ENCODE measurements at regions not wholly inside any gene's neighbourhood (a gene's known extent, or its start where the extent isn't known, plus 50 kb on each side); places are given as distances from the start of the nearest gene placed in this dataset.

- TF ChIP-seq ZNF362 (tag by site-specific recombination; IDR thresholded peaks at IDR 0.05), result no peak
- no peak for TF ChIP-seq ZNF398 (tag by site-specific recombination; IDR thresholded peaks at IDR 0.05)
- TF ChIP-seq ZSCAN23 (tag by site-specific recombination; IDR thresholded peaks at IDR 0.05), result no peak
- TF ChIP-seq GFI1B (tag by site-specific recombination; IDR thresholded peaks at IDR 0.05), result no peak
- no peak for TF ChIP-seq ZNF18 (tag by site-specific recombination; IDR thresholded peaks at IDR 0.05)
- no peak for TF ChIP-seq ZNF146 (tag by site-specific recombination; IDR thresholded peaks at IDR 0.05)
- TF ChIP-seq ZNF138 (tag by site-specific recombination; IDR thresholded peaks at IDR 0.05; ENCODE audit: borderline replicate concordance), result no peak
These were observed 171.5 kb upstream of the GRIK2 start (continued) for GRCh38 chr6:101222007-101222406.

GRCh38 chr6:101224751-101225150 lies 168.8 kb upstream of the GRIK2 start:
- Histone ChIP-seq H3K27ac (ENCODE audit: extremely low read depth, low read depth, low read length) (no peak overlapping the region), H3K9me3 (ENCODE audit: control insufficient read depth, insufficient read depth, low read depth, low read length) (no peaks in the 10 kb centered on the region), H3K4me3 (ENCODE audit: low read depth, low read length) (no peak overlapping the region), H3K36me3 (ENCODE audit: control insufficient read depth in 2 of 2, insufficient read depth in 1 of 2, low read length in 2 of 2) (no peaks in the 10 kb centered on the region), H3K4me1 (ENCODE audit: control insufficient read depth, insufficient read depth, low read length) (no peaks in the 10 kb centered on the region)
- ChIA-PET POLR2A (no interaction called here), CTCF (interaction anchor here (0.7 kb wide), 1 partner anchor 17 kb away, joined by 3 read pairs; no protein-coding TSS in a partner anchor)
- TF ChIP-seq ZNF391 (tag by site-specific recombination; IDR thresholded peaks at IDR 0.05; ENCODE audit: borderline replicate concordance, low read depth), result no peak
- no peak for TF ChIP-seq ZSCAN5A (tag by site-specific recombination; IDR thresholded peaks at IDR 0.05)
- TF ChIP-seq ZNF274 (IDR thresholded peaks at IDR 0.05; ENCODE audit: low read length), result no peak
- no peak for TF ChIP-seq ZNF274 (tag by site-specific recombination; IDR thresholded peaks at IDR 0.05; ENCODE audit: borderline replicate concordance)
- no peak for TF ChIP-seq ZNF830 (tag by site-specific recombination; IDR thresholded peaks at IDR 0.05; ENCODE audit: low read depth)
- TF ChIP-seq ZNF658 (tag by site-specific recombination; IDR thresholded peaks at IDR 0.05), result no peak
- no peak for TF ChIP-seq HOXD13 (CRISPR knock-in tag; IDR thresholded peaks at IDR 0.05; ENCODE audit: borderline replicate concordance)
- TF ChIP-seq ZNF148 (tag by site-specific recombination; IDR thresholded peaks at IDR 0.05; ENCODE audit: borderline replicate concordance), result no peak
- TF ChIP-seq SCRT2 (tag by site-specific recombination; IDR thresholded peaks at IDR 0.05), result no peak
- TF ChIP-seq ZBTB26 (tag by site-specific recombination; optimal IDR thresholded peaks at IDR 0.05), result no peak
- TF ChIP-seq ZNF513 (tag by site-specific recombination; IDR thresholded peaks at IDR 0.05), result no peak
- TF ChIP-seq ZNF639 (tag by site-specific recombination; IDR thresholded peaks at IDR 0.05), result no peak
- no peak for TF ChIP-seq ZEB2 (tag by site-specific recombination; IDR thresholded peaks at IDR 0.05)
- TF ChIP-seq HIC1 (tag by site-specific recombination; IDR thresholded peaks at IDR 0.05), result no peak
- TF ChIP-seq ZNF239 (tag by site-specific recombination; IDR thresholded peaks at IDR 0.05), result no peak
